Activated CD8-positive, alpha-beta T cell treated with anti-CD3 and anti-CD28 coated beads for 36 hours (primary cell): ENCODE measurements at regions not wholly inside any gene's neighbourhood (a gene's known extent, or its start where the extent isn't known, plus 50 kb on each side); places are given as distances from the start of the nearest gene placed in this dataset.

Experiments used
- ATAC-seq: fragments of 200-7000 bp; cut with Tn5 transposase; one replicate; pipeline ENCODE4 v1.10.0; 2021; ENCODE audit warnings: mild to moderate bottlenecking, moderate library complexity
- CTCF ChIA-PET: fragments of 350-600 bp; sonication (Branson Sonifier 250); formaldehyde crosslinking; loops from one replicate; lab custom pipeline; 2021; ENCODE audit warnings: antibody characterized with exemption; lab: Charles Lee
- POLR2A ChIA-PET: fragments of 350-600 bp; sonication (Branson Sonifier 250); formaldehyde crosslinking; loops from one replicate; lab custom pipeline; 2021; ENCODE audit warnings: antibody characterized with exemption; lab: Charles Lee
- DNase-seq: peaks from one replicate; pipeline ENCODE4 v3.0.0-alpha.2; 2020
- H3K27ac Mint-ChIP-seq: one replicate; pipeline ENCODE4 v1.8.0; 2021; ENCODE audit warnings: mild to moderate bottlenecking, mixed read lengths
- H3K27me3 Mint-ChIP-seq: one replicate; pipeline ENCODE4 v1.8.0; 2021; ENCODE audit warnings: mixed read lengths
- H3K36me3 Mint-ChIP-seq: one replicate; pipeline ENCODE4 v1.8.0; 2021; ENCODE audit warnings: low read depth, mixed read lengths
- H3K4me1 Mint-ChIP-seq: one replicate; pipeline ENCODE4 v1.8.0; 2021; ENCODE audit warnings: low read depth, mixed read lengths
- H3K4me3 Mint-ChIP-seq: one replicate; pipeline ENCODE4 v1.8.0; 2021; ENCODE audit warnings: mild to moderate bottlenecking, moderate library complexity, mixed read lengths
- H3K9me3 Mint-ChIP-seq: one replicate; pipeline ENCODE4 v1.8.0; 2021; ENCODE audit warnings: mixed read lengths
- CTCF ChIP-seq: fragments of 200-600 bp; IDR thresholded peaks from one replicate; pipeline ENCODE4 v1.8.0; 2022; ENCODE audit warnings: antibody characterized with exemption, mild to moderate bottlenecking
- intact Hi-C: fragments of 100-400 bp; cut with micrococcal nuclease; formaldehyde crosslinking; loops from one replicate; pipeline ENCODE4 v1.10.0; 2022

- no peak overlapping the region for H3K27ac Mint-ChIP-seq
- no peaks in the 10 kb centered on the region for H3K36me3 Mint-ChIP-seq
- TF ChIP-seq CTCF = no peak
- DNase-seq = no peak
- H3K4me3 Mint-ChIP-seq = no peak overlapping the region
- CTCF ChIA-PET = no interaction called here
- ATAC-seq = no peak
- no peaks in the 10 kb centered on the region for H3K9me3 Mint-ChIP-seq
- intact Hi-C loops = no loop called here
- no peaks in the 10 kb centered on the region for H3K27me3 Mint-ChIP-seq
- POLR2A ChIA-PET = no interaction called here
- H3K4me1 Mint-ChIP-seq = no peaks in the 10 kb centered on the region
Measured at GRCh38 chrY:7753711-7754110, 842.2 kb upstream of the AMELY start.

- ATAC-seq (no peak), DNase-seq (no peak)
- H3K4me3 Mint-ChIP-seq = no peak overlapping the region
- no peak overlapping the region for H3K27ac Mint-ChIP-seq
- peaks cover 6% of the 10 kb centered on the region for H3K27me3 Mint-ChIP-seq
- TF ChIP-seq CTCF = no peak
- no peaks in the 10 kb centered on the region for H3K36me3 Mint-ChIP-seq
- H3K4me1 Mint-ChIP-seq = no peaks in the 10 kb centered on the region
- intact Hi-C loops = no loop called here
- ChIA-PET POLR2A (no interaction called here), CTCF (no interaction called here)
- H3K9me3 Mint-ChIP-seq = no peaks in the 10 kb centered on the region
Measured at GRCh38 chrY:7746781-7747180, 835.2 kb upstream of the AMELY start.

- no peak overlapping the region for H3K27ac Mint-ChIP-seq
- intact Hi-C loops = no loop called here
- DNase-seq (no peak), ATAC-seq (no peak)
- ChIA-PET POLR2A (no interaction called here), CTCF (no interaction called here)
- TF ChIP-seq CTCF = no peak
- H3K9me3 Mint-ChIP-seq = no peaks in the 10 kb centered on the region
- H3K4me1 Mint-ChIP-seq = no peaks in the 10 kb centered on the region
- no peaks in the 10 kb centered on the region for H3K36me3 Mint-ChIP-seq
- no peak overlapping the region for H3K4me3 Mint-ChIP-seq
- H3K27me3 Mint-ChIP-seq = peaks cover 6% of the 10 kb centered on the region
Measured at GRCh38 chrY:7745581-7745901, 834.0 kb upstream of the AMELY start.

GRCh38 chrY:7744691-7745580 is 833.4 kb upstream of the AMELY start:
- intact Hi-C loops = no loop called here
- Mint-ChIP-seq H3K4me3 (no peak overlapping the region), H3K9me3 (no peaks in the 10 kb centered on the region), H3K27ac (no peak overlapping the region), H3K36me3 (no peaks in the 10 kb centered on the region), H3K4me1 (no peaks in the 10 kb centered on the region), H3K27me3 (peaks cover 6% of the 10 kb centered on the region)
- POLR2A ChIA-PET = no interaction called here
- ATAC-seq = no peak
- no peak for TF ChIP-seq CTCF
- CTCF ChIA-PET = no interaction called here
- no peak for DNase-seq

- Mint-ChIP-seq H3K27me3 (peaks cover 3% of the 10 kb centered on the region), H3K36me3 (no peaks in the 10 kb centered on the region), H3K4me1 (no peaks in the 10 kb centered on the region), H3K9me3 (no peaks in the 10 kb centered on the region), H3K27ac (no peak overlapping the region), H3K4me3 (no peak overlapping the region)
- no peak for TF ChIP-seq CTCF
- DNase-seq = no peak
- no peak for ATAC-seq
- POLR2A ChIA-PET = interaction anchor here (0.7 kb wide), 1 partner anchor 68 kb away, joined by 3 read pairs; no protein-coding TSS in a partner anchor
- intact Hi-C loops = no loop called here
- CTCF ChIA-PET = no interaction called here
Measured at GRCh38 chrY:7736847-7737365, 825.4 kb upstream of the AMELY start.
